GM06990 (cell line): ENCODE measurements at regions not wholly inside any gene's neighbourhood (a gene's known extent, or its start where the extent isn't known, plus 50 kb on each side); places are given as distances from the start of the nearest gene placed in this dataset.

Experiments used
- DNase-seq: peaks from one replicate; pipeline ENCODE4 v3.0.0-alpha.2; 2011; ENCODE audit not compliant: insufficient read length; ENCODE audit errors: extremely low read depth
- H3K27me3 ChIP-seq: replicated peaks from 2 replicates; pipeline ENCODE4 v1.6.0; 2011; ENCODE audit warnings: low read length; ENCODE audit not compliant: control insufficient read depth, insufficient read depth
- H3K36me3 ChIP-seq: 2 replicates; pipeline ENCODE4 v1.5.1; 2011; ENCODE audit warnings: low read length; ENCODE audit not compliant: control insufficient read depth, insufficient read depth
- H3K4me3 ChIP-seq: replicated peaks from 2 replicates; pipeline ENCODE4 v1.5.1; 2011; ENCODE audit warnings: low read depth, mild to moderate bottlenecking, control low read depth, low read length
- TF ChIP-seq, protein P1 (sequence below): IDR thresholded peaks from 2 replicates; pipeline ENCODE4 v1.5.1; 2011; ENCODE audit warnings: low read length, control low read depth, mild to moderate bottlenecking, inconsistent platforms; ENCODE audit not compliant: insufficient read depth, poor library complexity, severe bottlenecking

DNA sequence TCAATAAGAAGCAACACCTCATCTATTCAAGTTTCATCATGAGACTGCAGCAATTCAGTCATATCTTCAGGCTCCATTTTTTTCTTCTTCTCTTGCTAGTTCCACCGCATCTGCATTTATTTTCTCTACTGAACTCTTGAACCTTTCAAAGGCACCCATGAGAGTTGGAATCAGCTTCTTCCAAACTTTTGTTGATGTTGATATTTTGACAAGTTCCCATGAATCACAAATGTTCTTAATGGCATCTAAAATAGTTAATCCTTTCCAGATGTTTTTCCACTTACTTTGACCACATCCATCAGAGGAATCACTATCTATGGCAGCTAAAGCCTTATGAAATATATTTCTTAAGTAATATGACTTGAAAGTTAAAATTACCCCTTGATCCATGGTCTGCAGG, 434.3 kb downstream of the GPATCH2 start:
- H3K4me3 ChIP-seq = no peak overlapping the region
- no peaks in the 10 kb centered on the region for H3K27me3 ChIP-seq
- TF ChIP-seq, protein P1, sequence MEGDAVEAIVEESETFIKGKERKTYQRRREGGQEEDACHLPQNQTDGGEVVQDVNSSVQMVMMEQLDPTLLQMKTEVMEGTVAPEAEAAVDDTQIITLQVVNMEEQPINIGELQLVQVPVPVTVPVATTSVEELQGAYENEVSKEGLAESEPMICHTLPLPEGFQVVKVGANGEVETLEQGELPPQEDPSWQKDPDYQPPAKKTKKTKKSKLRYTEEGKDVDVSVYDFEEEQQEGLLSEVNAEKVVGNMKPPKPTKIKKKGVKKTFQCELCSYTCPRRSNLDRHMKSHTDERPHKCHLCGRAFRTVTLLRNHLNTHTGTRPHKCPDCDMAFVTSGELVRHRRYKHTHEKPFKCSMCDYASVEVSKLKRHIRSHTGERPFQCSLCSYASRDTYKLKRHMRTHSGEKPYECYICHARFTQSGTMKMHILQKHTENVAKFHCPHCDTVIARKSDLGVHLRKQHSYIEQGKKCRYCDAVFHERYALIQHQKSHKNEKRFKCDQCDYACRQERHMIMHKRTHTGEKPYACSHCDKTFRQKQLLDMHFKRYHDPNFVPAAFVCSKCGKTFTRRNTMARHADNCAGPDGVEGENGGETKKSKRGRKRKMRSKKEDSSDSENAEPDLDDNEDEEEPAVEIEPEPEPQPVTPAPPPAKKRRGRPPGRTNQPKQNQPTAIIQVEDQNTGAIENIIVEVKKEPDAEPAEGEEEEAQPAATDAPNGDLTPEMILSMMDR = no peak
- no peaks in the 10 kb centered on the region for H3K36me3 ChIP-seq
- no peak for DNase-seq

DNA sequence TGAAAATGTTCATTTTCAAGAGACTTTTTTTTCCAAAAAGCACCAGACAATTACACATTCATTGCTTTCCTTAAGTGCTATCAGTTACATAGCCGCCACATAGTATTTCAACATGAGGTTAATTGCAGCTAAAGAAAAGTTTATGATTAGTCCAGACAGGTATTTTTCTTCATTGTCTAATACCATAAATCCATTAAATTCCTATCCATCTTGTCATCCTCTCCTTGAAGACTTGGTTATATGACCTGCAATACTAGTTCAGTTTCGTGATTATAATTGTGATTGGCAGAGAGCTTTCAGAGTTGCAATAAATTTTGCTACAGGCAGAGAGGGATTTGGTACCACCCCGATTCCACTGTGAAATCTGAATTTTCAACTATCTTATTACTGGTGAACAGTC, 437.7 kb downstream of the GPATCH2 start:
- Histone ChIP-seq H3K36me3 (no peaks in the 10 kb centered on the region), H3K4me3 (no peak overlapping the region), H3K27me3 (no peaks in the 10 kb centered on the region)
- TF ChIP-seq, protein P1 = no peak
- no peak for DNase-seq

DNA sequence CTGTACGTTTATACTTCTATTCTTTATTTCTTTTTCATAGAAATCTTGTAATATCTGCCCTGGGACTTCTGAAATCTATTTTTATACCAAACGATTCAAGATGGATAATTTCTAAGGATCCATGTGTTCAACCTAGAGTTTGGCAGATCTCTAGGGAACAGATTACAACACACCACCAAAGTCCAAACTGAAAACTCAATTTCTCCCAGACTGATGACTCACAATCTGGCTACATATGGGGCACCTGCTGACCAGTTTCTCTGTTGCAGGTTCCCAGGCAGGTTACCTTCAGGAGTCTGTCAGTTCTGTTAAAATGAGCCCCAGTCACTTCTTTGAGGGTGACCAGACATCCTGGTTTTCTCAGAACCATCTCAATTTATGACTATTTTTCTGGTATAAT, 439.4 kb downstream of the GPATCH2 start:
- no peak for DNase-seq
- TF ChIP-seq, protein P1 = no peak
- no peaks in the 10 kb centered on the region for H3K27me3 ChIP-seq
- no peaks in the 10 kb centered on the region for H3K36me3 ChIP-seq
- H3K4me3 ChIP-seq = no peak overlapping the region

DNA sequence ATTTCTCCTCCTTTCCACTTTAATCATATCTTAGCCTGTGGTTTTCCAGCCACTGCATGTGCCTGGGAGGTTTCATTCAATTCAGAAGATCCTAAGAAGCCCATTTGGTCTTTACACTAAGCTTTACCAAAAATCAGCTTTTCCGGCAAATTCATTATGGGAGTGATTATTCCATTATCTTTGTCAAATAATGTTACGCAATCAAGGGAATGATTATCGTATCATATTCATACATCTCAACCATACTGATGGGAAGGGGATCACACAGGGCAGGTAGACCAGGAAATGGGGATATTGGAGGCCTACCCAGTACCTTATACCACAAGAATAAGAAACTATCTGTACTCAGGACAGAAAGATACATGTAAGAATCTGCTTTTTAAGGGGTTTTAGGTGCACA, 440.5 kb downstream of the GPATCH2 start:
- no peak for DNase-seq
- Histone ChIP-seq H3K4me3 (no peak overlapping the region), H3K36me3 (no peaks in the 10 kb centered on the region), H3K27me3 (no peaks in the 10 kb centered on the region)
- TF ChIP-seq, protein P1 = no peak

DNA sequence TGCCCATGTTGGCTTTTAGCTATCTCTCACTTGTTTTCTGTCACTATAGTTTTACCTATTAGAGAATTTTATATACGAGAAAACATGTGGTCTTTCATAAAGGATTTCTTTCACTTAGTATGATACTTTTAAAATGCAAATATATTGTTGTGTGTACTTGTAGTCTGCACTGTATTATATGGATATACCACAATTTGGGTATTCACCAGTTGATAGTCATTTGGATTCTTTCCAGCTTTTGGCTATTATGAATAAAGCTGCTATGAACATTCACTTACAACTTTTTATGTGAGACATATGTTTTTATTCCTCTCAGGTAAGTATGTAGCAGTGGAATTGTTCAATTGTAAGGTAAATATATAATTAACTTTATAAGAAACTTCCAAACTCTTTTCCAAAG, 441.5 kb downstream of the GPATCH2 start:
- H3K27me3 ChIP-seq = no peaks in the 10 kb centered on the region
- TF ChIP-seq, protein P1 = no peak

DNA sequence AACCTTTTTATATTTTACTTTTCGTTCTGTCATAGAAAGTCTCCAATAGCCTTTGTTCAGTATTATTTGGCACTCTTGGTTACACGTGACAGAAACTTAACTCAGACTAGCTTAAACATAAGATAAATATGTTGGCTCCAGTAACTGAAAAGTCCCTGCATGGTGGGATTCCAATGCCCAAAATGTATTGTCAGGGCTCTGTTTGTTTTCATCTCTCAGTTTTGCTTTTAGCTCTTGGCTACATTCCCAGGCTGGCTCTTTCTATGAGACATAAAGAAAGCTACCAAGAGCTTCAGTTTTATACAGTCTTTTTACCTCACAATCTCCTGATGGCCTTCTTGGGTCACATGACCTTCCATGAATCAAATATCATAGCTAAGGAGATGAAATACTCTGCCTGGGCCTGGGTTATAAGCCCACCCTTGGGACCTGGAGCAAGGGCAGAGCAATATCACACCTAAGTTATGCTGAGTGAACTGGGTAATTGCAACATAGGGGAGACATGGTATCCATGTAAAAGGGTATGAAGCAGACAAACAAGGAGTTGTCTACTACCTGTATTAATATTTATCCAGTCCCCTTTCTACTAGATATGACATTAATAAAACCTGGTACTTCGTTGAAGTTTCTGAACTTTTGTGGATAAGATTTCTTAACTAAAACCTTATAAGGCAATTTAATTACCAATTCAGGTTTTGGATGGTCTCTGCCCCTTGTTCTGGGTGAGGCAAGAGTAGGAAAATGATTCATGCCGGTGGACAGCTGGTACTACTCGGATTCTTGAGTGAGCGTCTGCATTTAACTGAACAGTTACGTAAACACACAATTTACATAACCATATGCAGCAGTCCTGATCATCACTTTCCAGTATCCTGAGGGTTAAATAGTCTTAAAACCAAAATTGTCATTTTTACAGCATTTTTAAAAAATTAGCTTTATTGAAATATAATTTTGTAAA, 442.3 kb downstream of the GPATCH2 start:
- H3K4me3 ChIP-seq = no peak overlapping the region
- DNase-seq = no peak
- no peaks in the 10 kb centered on the region for H3K36me3 ChIP-seq
- TF ChIP-seq, protein P1 = no peak
- H3K27me3 ChIP-seq = no peaks in the 10 kb centered on the region

More for the DNA sequence above, 441.5 kb downstream of the GPATCH2 start:
- Histone ChIP-seq H3K4me3 (no peak overlapping the region), H3K36me3 (no peaks in the 10 kb centered on the region)
- DNase-seq = no peak
